DND-41 (cell line): ENCODE measurements at regions not wholly inside any gene's neighbourhood (a gene's known extent, or its start where the extent isn't known, plus 50 kb on each side); places are given as distances from the start of the nearest gene placed in this dataset.

Source experiments
- ATAC-seq: fragments of 200-7000 bp; cut with Tn5 transposase; 3 replicates; pipeline ENCODE4 v1.9.1; 2021; ENCODE audit warnings: low read depth; ENCODE audit not compliant: insufficient read depth
- DNase-seq: peaks from one replicate; pipeline ENCODE4 v3.0.0-alpha.2; 2020
- H2AFZ ChIP-seq: 2 replicates; pipeline ENCODE4 v1.6.0; 2012; ENCODE audit warnings: low read depth, low read length
- H3K27ac ChIP-seq: 2 replicates; pipeline ENCODE4 v1.5.1; 2012; ENCODE audit warnings: low read length, inconsistent platforms
- H3K27me3 ChIP-seq: fragments of 200-600 bp; sonication (generic); 2 replicates; pipeline ENCODE4 v1.6.0; 2012; ENCODE audit warnings: low read length, mild to moderate bottlenecking, inconsistent platforms; ENCODE audit not compliant: insufficient read depth, poor library complexity
- H3K36me3 ChIP-seq: 2 replicates; pipeline ENCODE4 v1.5.1; 2012; ENCODE audit warnings: low read length, inconsistent platforms; ENCODE audit not compliant: insufficient read depth
- H3K4me1 ChIP-seq: 2 replicates; pipeline ENCODE4 v1.5.1; 2012; ENCODE audit warnings: mild to moderate bottlenecking, low read length; ENCODE audit not compliant: insufficient read depth
- H3K4me2 ChIP-seq: 2 replicates; pipeline ENCODE4 v1.6.0; 2012; ENCODE audit warnings: mild to moderate bottlenecking, moderate library complexity, low read length, inconsistent platforms; ENCODE audit not compliant: insufficient read depth
- H3K4me3 ChIP-seq, 2 experiments: fragments of 200-600 bp in 1 of 2; shearing (Covaris generic) in 1 of 2; 2 replicates each; pipeline ENCODE4 v1.5.1; 2012 to 2016; ENCODE audit warnings: inconsistent platforms in 2 of 2, low read length in 2 of 2, mild to moderate bottlenecking in 2 of 2, low read depth in 1 of 2, moderate library complexity in 1 of 2
- H3K79me2 ChIP-seq: 2 replicates; pipeline ENCODE4 v1.6.0; 2012; ENCODE audit warnings: low read length, inconsistent platforms; ENCODE audit not compliant: insufficient read depth
- H3K9ac ChIP-seq: 2 replicates; pipeline ENCODE4 v1.6.0; 2012; ENCODE audit warnings: low read depth, mild to moderate bottlenecking, inconsistent platforms, low read length, moderate library complexity
- H3K9me3 ChIP-seq: 2 replicates; pipeline ENCODE4 v1.5.1; 2012; ENCODE audit warnings: low read length, moderate library complexity, mild to moderate bottlenecking, inconsistent platforms; ENCODE audit not compliant: insufficient read depth, severe bottlenecking
- H4K20me1 ChIP-seq: 2 replicates; pipeline ENCODE4 v1.6.0; 2012; ENCODE audit warnings: low read length; ENCODE audit not compliant: insufficient read depth
- CTCF ChIP-seq: IDR thresholded peaks from 2 replicates; pipeline ENCODE4 v1.5.1; 2012; ENCODE audit warnings: borderline replicate concordance, low read length, moderate library complexity, mild to moderate bottlenecking; ENCODE audit not compliant: poor library complexity, severe bottlenecking; ENCODE audit errors: extremely low read depth
- EZH2 ChIP-seq: IDR thresholded peaks from 3 replicates; pipeline ENCODE4 v1.6.1; 2012; ENCODE audit warnings: borderline replicate concordance, low read depth, mild to moderate bottlenecking, moderate library complexity, low read length, inconsistent platforms; ENCODE audit not compliant: severe bottlenecking

GRCh38 chr14:41298328-41298690, 308.4 kb upstream of the LRFN5 start:
- Histone ChIP-seq H3K4me2 (no peak overlapping the region), H3K9me3 (no peaks in the 10 kb centered on the region), H3K79me2 (no peaks in the 10 kb centered on the region), H2AFZ (no peak overlapping the region), H3K4me1 (no peaks in the 10 kb centered on the region), H3K9ac (no peak overlapping the region), H3K36me3 (no peaks in the 10 kb centered on the region), H3K27me3 (no peaks in the 10 kb centered on the region), H3K27ac (no peak overlapping the region), H4K20me1 (no peaks in the 10 kb centered on the region), H3K4me3 (no peak overlapping the region)
- ATAC-seq (no peak), DNase-seq (no peak)
- TF ChIP-seq CTCF (no peak), EZH2 (no peak)

- ATAC-seq = no peak
- no peak for TF ChIP-seq EZH2
- no peaks in the 10 kb centered on the region for H3K79me2 ChIP-seq
- no peaks in the 10 kb centered on the region for H3K4me1 ChIP-seq
- H2AFZ ChIP-seq = no peak overlapping the region
- no peak overlapping the region for H3K27ac ChIP-seq
- no peaks in the 10 kb centered on the region for H3K27me3 ChIP-seq
- no peaks in the 10 kb centered on the region for H3K9me3 ChIP-seq
- H3K36me3 ChIP-seq = no peaks in the 10 kb centered on the region
- no peak for DNase-seq
- no peak overlapping the region for H3K4me2 ChIP-seq
- no peaks in the 10 kb centered on the region for H4K20me1 ChIP-seq
- H3K9ac ChIP-seq = no peak overlapping the region
- H3K4me3 ChIP-seq = no peak overlapping the region
These were observed 308.9 kb upstream of the LRFN5 start for GRCh38 chr14:41297576-41298327.

GRCh38 chr14:41295734-41296133, 310.9 kb upstream of the LRFN5 start:
- no peak for TF ChIP-seq CTCF
- TF ChIP-seq EZH2 = no peak
- H3K36me3 ChIP-seq = no peaks in the 10 kb centered on the region
- H3K4me2 ChIP-seq = no peak overlapping the region
- ATAC-seq (no peak), DNase-seq (no peak)
- no peaks in the 10 kb centered on the region for H3K9me3 ChIP-seq
- no peaks in the 10 kb centered on the region for H3K79me2 ChIP-seq
- no peak overlapping the region for H3K9ac ChIP-seq
- no peaks in the 10 kb centered on the region for H3K4me1 ChIP-seq
- H3K27me3 ChIP-seq = no peaks in the 10 kb centered on the region
- no peak overlapping the region for H3K27ac ChIP-seq
- H3K4me3 ChIP-seq = no peak overlapping the region
- H4K20me1 ChIP-seq = no peaks in the 10 kb centered on the region
- no peak overlapping the region for H2AFZ ChIP-seq

- H3K9ac ChIP-seq = no peak overlapping the region
- H3K79me2 ChIP-seq = no peaks in the 10 kb centered on the region
- no peaks in the 10 kb centered on the region for H3K27me3 ChIP-seq
- no peak for TF ChIP-seq EZH2
- TF ChIP-seq CTCF = no peak
- no peaks in the 10 kb centered on the region for H3K9me3 ChIP-seq
- H3K4me2 ChIP-seq = no peak overlapping the region
- no peak overlapping the region for H3K4me3 ChIP-seq
- no peak overlapping the region for H3K27ac ChIP-seq
- DNase-seq = no peak
- no peaks in the 10 kb centered on the region for H4K20me1 ChIP-seq
- H3K36me3 ChIP-seq = no peaks in the 10 kb centered on the region
- no peak for ATAC-seq
- H3K4me1 ChIP-seq = no peaks in the 10 kb centered on the region
- H2AFZ ChIP-seq = no peak overlapping the region
These were observed 317.7 kb upstream of the LRFN5 start for GRCh38 chr14:41289025-41289424.
